Testis (tissue), 2 donors: ENCODE measurements at regions not wholly inside any gene's neighbourhood (a gene's known extent, or its start where the extent isn't known, plus 50 kb on each side); places are given as distances from the start of the nearest gene placed in this dataset.

Experiments
- DNase-seq: peaks from one replicate; pipeline ENCODE4 v3.0.0-alpha.2; 2019
- H3K27ac ChIP-seq, 2 donors: fragments of 200-600 bp; sonication (generic); one replicate each; pipeline ENCODE4 v1.5.1; 2019
- H3K27me3 ChIP-seq: fragments of 200-600 bp; sonication (generic); one replicate; pipeline ENCODE4 v1.5.1; 2019
- H3K36me3 ChIP-seq: fragments of 200-600 bp; sonication (generic); one replicate; pipeline ENCODE4 v1.5.1; 2017; ENCODE audit warnings: low read depth; ENCODE audit errors: missing control alignments
- H3K4me1 ChIP-seq: fragments of 200-600 bp; sonication (generic); one replicate; pipeline ENCODE4 v1.5.1; 2019
- H3K4me3 ChIP-seq, 2 donors: fragments of 200-600 bp; sonication (generic); one replicate each; pipeline ENCODE4 v1.5.1; 2017 to 2019
- H3K9me3 ChIP-seq: fragments of 200-600 bp; sonication (generic); one replicate; pipeline ENCODE4 v1.5.1; 2017
- CTCF ChIP-seq, 3 experiments: fragments of 450-650 bp in 2 of 3; fragments of 200-600 bp in 1 of 3; sonication (generic) in 1 of 3; IDR thresholded peaks; one replicate each; pipeline ENCODE4 v1.5.1; 2016 to 2019; ENCODE audit warnings: antibody characterized with exemption in 3 of 3, mild to moderate bottlenecking in 2 of 3, moderate library complexity in 1 of 3
- POLR2A ChIP-seq: fragments of 450-650 bp; IDR thresholded peaks from one replicate; pipeline ENCODE4 v1.6.1; 2017; ENCODE audit warnings: antibody characterized with exemption, mild to moderate bottlenecking, moderate library complexity
- WGBS, 2 donors: methylation state at CpG; one replicate each; pipeline ENCODE4 v1.1.5; 2018; 5-methylcytosine and 5-hydroxymethylcytosine counted together
- intact Hi-C: fragments of 100-400 bp; cut with DNase I; formaldehyde crosslinking; loops from one replicate; pipeline ENCODE4 v1.15.1; 2023; ENCODE audit warnings: low total_unique reads

GRCh38 chr7:82624337-82624736, 180.8 kb upstream of the CACNA2D1 start:
- 85 to 90% methylated on average over 2 of the region's 2 CpGs for WGBS, 2 donors
- Histone ChIP-seq H3K4me3 (no peak overlapping the region), H3K4me1 (no peaks in the 10 kb centered on the region), H3K36me3 (no peaks in the 10 kb centered on the region), H3K9me3 (no peaks in the 10 kb centered on the region), H3K27ac (no peak overlapping the region), H3K27me3 (no peaks in the 10 kb centered on the region)
- no peak for DNase-seq
- intact Hi-C loops = no loop called here
- no peak for TF ChIP-seq POLR2A
- no peak for TF ChIP-seq CTCF (IDR thresholded peaks at IDR 0.05)

GRCh38 chr7:82623812-82624211, 180.2 kb upstream of the CACNA2D1 start:
- no peaks in the 10 kb centered on the region for H3K36me3 ChIP-seq
- no peaks in the 10 kb centered on the region for H3K9me3 ChIP-seq
- intact Hi-C loops = no loop called here
- TF ChIP-seq CTCF (IDR thresholded peaks at IDR 0.05) (no peak), POLR2A (no peak)
- no peaks in the 10 kb centered on the region for H3K4me1 ChIP-seq
- H3K27ac ChIP-seq = no peak overlapping the region
- no peak overlapping the region for H3K4me3 ChIP-seq
- DNase-seq = no peak
- no peaks in the 10 kb centered on the region for H3K27me3 ChIP-seq

- no peak overlapping the region for H3K4me3 ChIP-seq
- H3K27me3 ChIP-seq = no peaks in the 10 kb centered on the region
- WGBS, 2 donors = 59 to 65% methylated on average over 1 of the region's 1 CpG
- no peaks in the 10 kb centered on the region for H3K9me3 ChIP-seq
- H3K27ac ChIP-seq = no peak overlapping the region
- no peak for DNase-seq
- intact Hi-C loops = no loop called here
- no peaks in the 10 kb centered on the region for H3K36me3 ChIP-seq
- H3K4me1 ChIP-seq = no peaks in the 10 kb centered on the region
- TF ChIP-seq POLR2A (no peak), CTCF (IDR thresholded peaks at IDR 0.05) (no peak)
These were observed 173.6 kb upstream of the CACNA2D1 start for GRCh38 chr7:82617156-82617555.

GRCh38 chr7:82616059-82616728, 172.6 kb upstream of the CACNA2D1 start:
- 80 to 97% methylated on average over 2 of the region's 2 CpGs for WGBS, 2 donors
- H3K36me3 ChIP-seq = no peaks in the 10 kb centered on the region
- no peak for DNase-seq
- no peaks in the 10 kb centered on the region for H3K4me1 ChIP-seq
- no peaks in the 10 kb centered on the region for H3K9me3 ChIP-seq
- intact Hi-C loops = no loop called here
- H3K27ac ChIP-seq = no peak overlapping the region
- H3K27me3 ChIP-seq = no peaks in the 10 kb centered on the region
- H3K4me3 ChIP-seq = no peak overlapping the region
- TF ChIP-seq POLR2A (no peak), CTCF (IDR thresholded peaks at IDR 0.05) (no peak)

GRCh38 chr7:82615527-82615926, 171.9 kb upstream of the CACNA2D1 start:
- Histone ChIP-seq H3K4me3 (no peak overlapping the region), H3K27ac (no peak overlapping the region), H3K9me3 (no peaks in the 10 kb centered on the region), H3K27me3 (no peaks in the 10 kb centered on the region), H3K4me1 (no peaks in the 10 kb centered on the region), H3K36me3 (no peaks in the 10 kb centered on the region)
- intact Hi-C loops = no loop called here
- WGBS, 2 donors = 75 to 82% methylated on average over 3 of the region's 3 CpGs
- DNase-seq = no peak
- TF ChIP-seq POLR2A = no peak
- TF ChIP-seq CTCF (IDR thresholded peaks at IDR 0.05) = no peak
